Stimulated activated memory B cell treated with anti-CD40 and anti-IgM and Interleukin-4, amounts not matched to agents 10 μg/mL and 1 μg/mL and 100 μg/mL, for 72 hours (primary cell): ENCODE measurements at regions not wholly inside any gene's neighbourhood (a gene's known extent, or its start where the extent isn't known, plus 50 kb on each side); places are given as distances from the start of the nearest gene placed in this dataset.
"Not testable (repeated sequence)": the region's sequence is repeated elsewhere in the genome, so short reads cannot be mapped to it uniquely, and the experiment has no call there.

Experiments
- ATAC-seq: fragments of 150-1000 bp; cut with Tn5 transposase; 2 replicates; pipeline ENCODE4 v1.10.0; 2021
- H3K27ac Mint-ChIP-seq: one replicate; pipeline ENCODE4 v1.8.0; 2022; ENCODE audit warnings: mild to moderate bottlenecking, mixed read lengths
- H3K27me3 Mint-ChIP-seq: one replicate; pipeline ENCODE4 v1.8.0; 2022; ENCODE audit warnings: mixed read lengths
- H3K36me3 Mint-ChIP-seq: one replicate; pipeline ENCODE4 v1.8.0; 2022; ENCODE audit warnings: mixed read lengths
- H3K4me1 Mint-ChIP-seq: one replicate; pipeline ENCODE4 v1.8.0; 2022; ENCODE audit warnings: mixed read lengths
- H3K4me3 Mint-ChIP-seq: one replicate; pipeline ENCODE4 v1.8.0; 2022; ENCODE audit warnings: mild to moderate bottlenecking, moderate library complexity, mixed read lengths
- H3K9me3 Mint-ChIP-seq: one replicate; pipeline ENCODE4 v1.8.0; 2022; ENCODE audit warnings: mixed read lengths

- Mint-ChIP-seq H3K9me3 (no peaks in the 10 kb centered on the region), H3K27ac (no peak overlapping the region), H3K4me3 (no peak overlapping the region), H3K36me3 (no peaks in the 10 kb centered on the region), H3K27me3 (no peaks in the 10 kb centered on the region), H3K4me1 (no peaks in the 10 kb centered on the region)
- no peak for ATAC-seq
Measured at GRCh38 chr5:17021602-17021932, 85.5 kb upstream of the MYO10 start.

DNA sequence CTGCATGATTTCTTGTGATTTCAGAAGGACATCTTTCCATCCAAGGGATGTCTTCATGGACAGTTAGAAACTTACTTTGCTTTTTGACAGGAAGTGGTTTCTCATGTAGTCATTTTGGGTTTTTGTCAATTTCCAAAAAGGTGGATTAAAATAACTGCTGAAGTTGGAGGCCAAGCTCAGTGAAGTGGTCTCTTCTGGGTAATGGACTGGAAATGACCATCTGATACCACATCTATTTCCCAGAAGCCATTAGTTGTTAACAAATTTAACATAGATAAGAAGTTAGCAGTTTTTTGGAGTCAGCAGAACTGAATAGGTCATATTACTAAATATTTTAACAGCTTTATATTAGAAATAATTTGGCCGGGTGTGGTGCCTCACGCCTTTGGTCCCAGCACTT is 86.2 kb upstream of the MYO10 start:
- Mint-ChIP-seq H3K27ac (no peak overlapping the region), H3K36me3 (no peaks in the 10 kb centered on the region), H3K4me3 (no peak overlapping the region), H3K4me1 (no peaks in the 10 kb centered on the region), H3K9me3 (no peaks in the 10 kb centered on the region), H3K27me3 (no peaks in the 10 kb centered on the region)
- no peak for ATAC-seq

GRCh38 chr5:17024686-17025180 is 88.6 kb upstream of the MYO10 start:
- Mint-ChIP-seq H3K36me3 (no peaks in the 10 kb centered on the region), H3K27ac (no peak overlapping the region), H3K27me3 (no peaks in the 10 kb centered on the region), H3K4me1 (no peaks in the 10 kb centered on the region), H3K9me3 (no peaks in the 10 kb centered on the region), H3K4me3 (no peak overlapping the region)
- no peak for ATAC-seq

- ATAC-seq, H3K4me1 Mint-ChIP-seq, H3K36me3 Mint-ChIP-seq, H3K27ac Mint-ChIP-seq, H3K27me3 Mint-ChIP-seq, H3K4me3 Mint-ChIP-seq, H3K9me3 Mint-ChIP-seq: not testable (repeated sequence)
Measured at GRCh38 chr5:17031659-17032277, 95.7 kb upstream of the MYO10 start.

- not testable (repeated sequence) for H3K9me3 Mint-ChIP-seq, H3K27me3 Mint-ChIP-seq, H3K4me3 Mint-ChIP-seq, ATAC-seq, H3K27ac Mint-ChIP-seq, H3K36me3 Mint-ChIP-seq, H3K4me1 Mint-ChIP-seq
Measured at GRCh38 chr5:17032314-17032985, 96.4 kb upstream of the MYO10 start.

GRCh38 chr5:17034992-17035391 is 98.9 kb upstream of the MYO10 start:
- not testable (repeated sequence) for H3K4me1 Mint-ChIP-seq, H3K27me3 Mint-ChIP-seq, H3K9me3 Mint-ChIP-seq, H3K27ac Mint-ChIP-seq, H3K4me3 Mint-ChIP-seq, H3K36me3 Mint-ChIP-seq, ATAC-seq

DNA sequence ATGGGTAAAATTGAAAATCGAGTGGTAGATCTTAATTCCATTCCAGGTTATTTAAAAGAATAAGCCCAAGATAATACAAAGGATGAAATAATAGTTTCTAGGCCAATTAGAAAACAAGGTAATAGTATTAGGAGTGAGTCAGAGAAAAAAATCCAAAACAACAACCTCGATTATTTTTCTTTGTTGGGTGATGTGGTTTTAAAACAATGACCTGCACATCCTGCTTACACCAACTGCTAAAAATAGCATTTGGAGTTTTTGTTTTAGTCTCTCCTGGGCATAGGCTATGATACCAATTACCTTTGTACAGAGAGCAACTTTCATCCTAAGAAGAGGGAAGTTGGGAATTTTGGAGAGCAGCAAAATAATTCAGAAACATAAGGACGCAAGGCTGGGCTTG is 101.7 kb upstream of the MYO10 start:
- no peaks in the 10 kb centered on the region for H3K9me3 Mint-ChIP-seq
- no peaks in the 10 kb centered on the region for H3K36me3 Mint-ChIP-seq
- H3K4me3 Mint-ChIP-seq: no peak overlapping the region
- H3K27ac Mint-ChIP-seq: no peak overlapping the region
- H3K4me1 Mint-ChIP-seq: no peaks in the 10 kb centered on the region
- no peak for ATAC-seq
- no peaks in the 10 kb centered on the region for H3K27me3 Mint-ChIP-seq

- ATAC-seq: no peak
- Mint-ChIP-seq H3K9me3 (no peaks in the 10 kb centered on the region), H3K4me1 (no peaks in the 10 kb centered on the region), H3K36me3 (no peaks in the 10 kb centered on the region), H3K27me3 (no peaks in the 10 kb centered on the region), H3K27ac (no peak overlapping the region), H3K4me3 (no peak overlapping the region)
Measured at GRCh38 chr5:17039170-17039569, 103.1 kb upstream of the MYO10 start.

- Mint-ChIP-seq H3K4me1 (no peaks in the 10 kb centered on the region), H3K9me3 (peaks cover 3% of the 10 kb centered on the region), H3K36me3 (no peaks in the 10 kb centered on the region), H3K4me3 (no peak overlapping the region), H3K27me3 (peaks cover 17% of the 10 kb centered on the region), H3K27ac (no peak overlapping the region)
- no peak for ATAC-seq
Measured at GRCh38 chr5:17042041-17042440, 106.0 kb upstream of the MYO10 start.

DNA sequence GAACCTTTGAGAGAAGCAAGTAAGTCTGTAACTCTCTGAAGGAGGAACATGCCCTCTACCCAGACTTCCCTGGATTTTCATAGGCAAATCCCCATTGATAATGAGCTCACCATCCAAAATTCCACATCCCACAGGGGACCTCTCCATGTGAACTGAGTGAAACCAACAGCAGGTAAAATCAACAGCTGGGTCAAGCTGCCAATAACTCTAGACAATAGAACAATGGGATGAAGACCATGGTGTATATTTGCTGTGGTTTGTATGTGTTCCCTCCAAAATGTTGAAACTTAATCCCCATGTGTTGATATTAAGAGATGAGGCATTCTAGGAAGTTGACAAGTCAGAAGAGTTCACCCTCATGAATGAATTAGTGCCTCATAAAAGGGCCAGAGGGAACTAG is 110.2 kb upstream of the MYO10 start:
- peaks cover 3% of the 10 kb centered on the region for H3K9me3 Mint-ChIP-seq
- H3K4me3 Mint-ChIP-seq: no peak overlapping the region
- no peaks in the 10 kb centered on the region for H3K4me1 Mint-ChIP-seq
- no peaks in the 10 kb centered on the region for H3K36me3 Mint-ChIP-seq
- peaks cover 17% of the 10 kb centered on the region for H3K27me3 Mint-ChIP-seq
- no peak overlapping the region for H3K27ac Mint-ChIP-seq
- ATAC-seq: no peak

GRCh38 chr5:17050236-17050635 is 114.1 kb upstream of the MYO10 start:
- peaks cover 11% of the 10 kb centered on the region for H3K27me3 Mint-ChIP-seq
- no peak for ATAC-seq
- H3K9me3 Mint-ChIP-seq: no peaks in the 10 kb centered on the region
- no peak overlapping the region for H3K27ac Mint-ChIP-seq
- no peaks in the 10 kb centered on the region for H3K36me3 Mint-ChIP-seq
- no peak overlapping the region for H3K4me3 Mint-ChIP-seq
- no peaks in the 10 kb centered on the region for H3K4me1 Mint-ChIP-seq

- no peak overlapping the region for H3K4me3 Mint-ChIP-seq
- no peaks in the 10 kb centered on the region for H3K27me3 Mint-ChIP-seq
- no peaks in the 10 kb centered on the region for H3K4me1 Mint-ChIP-seq
- H3K27ac Mint-ChIP-seq: no peak overlapping the region
- ATAC-seq: no peak
- H3K9me3 Mint-ChIP-seq: peaks cover 3% of the 10 kb centered on the region
- no peaks in the 10 kb centered on the region for H3K36me3 Mint-ChIP-seq
Measured at GRCh38 chr5:17054911-17055310, 118.8 kb upstream of the MYO10 start.

DNA sequence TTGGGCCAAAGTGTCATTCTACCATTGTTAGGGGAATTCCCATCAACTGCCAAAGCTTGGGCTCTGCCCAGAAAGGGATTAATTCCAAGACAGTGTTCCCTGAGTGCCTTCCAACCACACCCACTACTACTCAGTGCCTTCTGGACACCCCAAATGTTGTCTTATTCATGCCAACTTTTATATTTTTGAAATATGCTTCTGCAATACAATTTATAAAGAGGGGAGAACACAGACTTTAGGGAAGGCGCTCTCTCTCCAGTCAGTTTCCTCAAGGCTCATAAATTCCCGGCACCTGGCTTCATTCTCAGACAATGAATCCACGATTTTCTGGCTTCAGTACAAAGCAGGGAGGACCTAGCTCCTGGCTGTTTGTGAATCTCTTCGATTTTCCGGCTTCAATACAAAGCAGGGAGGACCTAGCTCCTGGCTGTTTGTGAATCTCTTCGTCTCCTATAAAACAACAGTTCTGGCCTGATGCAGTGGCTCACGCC is 120.1 kb upstream of the MYO10 start:
- H3K27ac Mint-ChIP-seq: no peak overlapping the region
- ATAC-seq: no peak
- no peaks in the 10 kb centered on the region for H3K36me3 Mint-ChIP-seq
- no peaks in the 10 kb centered on the region for H3K27me3 Mint-ChIP-seq
- H3K4me1 Mint-ChIP-seq: no peaks in the 10 kb centered on the region
- peaks cover 3% of the 10 kb centered on the region for H3K9me3 Mint-ChIP-seq
- no peak overlapping the region for H3K4me3 Mint-ChIP-seq

DNA sequence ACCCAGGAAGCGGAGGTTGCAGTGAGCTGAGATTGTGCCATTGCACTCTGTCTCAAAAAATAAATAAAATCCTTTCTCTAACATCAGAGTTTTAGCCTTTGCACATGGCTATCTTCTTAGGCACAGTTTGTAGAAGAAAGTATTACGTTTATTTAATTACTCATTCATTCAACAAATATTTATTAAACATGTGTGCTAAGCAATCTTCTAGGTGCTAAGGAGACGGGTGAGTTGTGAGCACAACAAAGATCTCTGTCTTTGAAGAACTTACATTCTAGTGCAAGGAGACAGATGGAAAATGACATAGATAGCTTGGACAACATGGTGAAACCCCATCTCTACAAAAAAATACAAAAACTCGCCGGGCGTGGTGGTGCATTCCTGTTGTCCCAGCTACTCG is 122.3 kb upstream of the MYO10 start:
- Mint-ChIP-seq H3K4me3 (no peak overlapping the region), H3K36me3 (no peaks in the 10 kb centered on the region), H3K27me3 (no peaks in the 10 kb centered on the region), H3K9me3 (peaks cover 3% of the 10 kb centered on the region), H3K27ac (no peak overlapping the region), H3K4me1 (no peaks in the 10 kb centered on the region)
- no peak for ATAC-seq

DNA sequence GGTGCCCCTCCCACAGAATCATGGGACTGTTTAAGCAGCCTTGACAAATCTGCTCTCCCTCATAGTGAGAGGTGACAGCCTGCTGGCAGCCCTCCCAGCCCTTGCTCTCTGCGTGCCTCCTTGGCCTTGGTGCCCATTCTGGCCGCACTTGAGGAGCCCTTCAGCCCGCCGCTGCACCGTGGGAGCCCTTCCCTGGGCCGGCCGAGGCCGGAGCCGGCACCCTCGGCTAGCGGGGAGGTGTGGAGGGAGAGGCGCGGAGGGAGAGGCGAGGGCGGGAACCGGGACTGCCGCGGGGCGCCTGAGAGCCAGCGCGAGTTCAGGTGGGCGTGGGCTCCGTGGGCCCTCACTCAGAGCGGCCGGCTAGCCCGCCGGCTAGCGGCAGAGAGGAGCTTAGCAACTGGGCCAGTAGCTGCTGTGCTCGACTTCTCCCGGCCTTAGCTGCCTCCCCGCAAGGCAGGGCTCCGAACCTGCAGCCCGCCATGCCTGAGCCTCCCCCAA is 125.9 kb upstream of the MYO10 start:
- H3K36me3 Mint-ChIP-seq: no peaks in the 10 kb centered on the region
- no peak overlapping the region for H3K27ac Mint-ChIP-seq

DNA sequence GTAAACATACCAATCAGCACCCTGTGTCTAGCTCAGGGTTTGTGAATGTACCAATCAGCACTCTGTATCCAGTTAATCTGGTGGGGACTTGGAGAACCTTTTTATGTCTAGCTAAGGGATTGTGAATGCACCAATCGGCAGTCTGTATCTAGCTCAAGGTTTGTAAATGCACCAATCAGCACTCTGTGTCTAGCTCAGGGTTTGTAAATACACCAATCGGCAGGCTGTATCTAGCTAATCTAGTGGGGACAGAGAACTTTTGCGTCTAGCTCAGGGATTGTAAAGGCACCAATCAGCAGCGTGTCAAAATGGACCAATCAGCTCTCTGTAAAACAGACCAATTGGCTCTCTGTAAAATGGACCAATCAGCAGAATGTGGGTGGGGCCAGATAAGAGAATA is 126.7 kb upstream of the MYO10 start:
- not testable (repeated sequence) for H3K27ac Mint-ChIP-seq, H3K36me3 Mint-ChIP-seq, ATAC-seq, H3K9me3 Mint-ChIP-seq, H3K27me3 Mint-ChIP-seq, H3K4me1 Mint-ChIP-seq, H3K4me3 Mint-ChIP-seq

More for the DNA sequence above, 125.9 kb upstream of the MYO10 start:
- H3K27me3 Mint-ChIP-seq: no peaks in the 10 kb centered on the region
- H3K4me3 Mint-ChIP-seq: no peak overlapping the region
- no peak for ATAC-seq
- H3K9me3 Mint-ChIP-seq: peaks cover 3% of the 10 kb centered on the region
- no peaks in the 10 kb centered on the region for H3K4me1 Mint-ChIP-seq
